NAMALWA (cell line): ENCODE measurements at regions not wholly inside any gene's neighbourhood (a gene's known extent, or its start where the extent isn't known, plus 50 kb on each side); places are given as distances from the start of the nearest gene placed in this dataset.
"Not testable (repeated sequence)": the region's sequence is repeated elsewhere in the genome, so short reads cannot be mapped to it uniquely, and the experiment has no call there.

Experiments used
- DNase-seq: peaks from one replicate; pipeline ENCODE4 v3.0.0-alpha.2; 2015; ENCODE audit warnings: low spot score

- no peak for DNase-seq
These were observed 346.6 kb downstream of the FSIP2 start for GRCh38 chr2:186085226-186085625.

DNA sequence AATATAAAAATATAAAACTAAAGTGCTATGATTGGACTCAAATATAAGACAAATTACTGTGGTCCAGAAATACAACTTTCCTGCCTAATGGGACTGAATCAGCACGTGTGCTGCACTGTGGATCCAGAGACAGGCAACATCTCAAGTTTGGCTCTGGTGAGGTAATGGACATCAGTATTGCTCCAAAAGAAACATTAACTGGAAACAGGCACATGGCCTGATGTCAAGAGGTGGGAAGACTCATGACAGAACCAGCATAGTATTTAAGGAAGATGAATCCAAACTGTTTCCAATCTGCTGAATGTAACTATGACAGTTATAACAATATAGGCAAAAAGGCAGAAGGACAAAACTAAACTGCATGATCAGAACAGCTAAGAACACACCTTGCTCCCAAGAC is 354.6 kb downstream of the FSIP2 start:
- no peak for DNase-seq

DNA sequence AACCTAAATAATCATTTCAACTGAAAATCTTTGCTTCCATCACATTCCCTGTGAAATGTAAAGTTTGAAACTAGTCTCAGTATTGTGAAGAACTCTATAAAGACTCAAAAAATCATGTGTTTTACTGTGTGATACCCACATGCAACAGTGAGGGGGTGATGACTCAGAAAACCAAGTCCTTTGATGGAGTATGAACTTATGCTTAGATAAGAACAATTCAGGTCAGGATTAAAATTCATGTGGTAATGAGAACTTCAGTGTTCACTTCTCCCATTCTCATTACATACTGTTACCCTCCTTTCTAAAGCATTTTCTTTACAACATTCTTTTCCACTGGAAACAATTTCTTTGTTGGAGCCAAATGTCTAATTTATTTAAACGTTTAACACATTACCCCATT is 360.2 kb downstream of the FSIP2 start:
- DNase-seq = no peak

- DNase-seq = no peak
These were observed 361.2 kb downstream of the FSIP2 start for GRCh38 chr2:186099826-186100225.

DNA sequence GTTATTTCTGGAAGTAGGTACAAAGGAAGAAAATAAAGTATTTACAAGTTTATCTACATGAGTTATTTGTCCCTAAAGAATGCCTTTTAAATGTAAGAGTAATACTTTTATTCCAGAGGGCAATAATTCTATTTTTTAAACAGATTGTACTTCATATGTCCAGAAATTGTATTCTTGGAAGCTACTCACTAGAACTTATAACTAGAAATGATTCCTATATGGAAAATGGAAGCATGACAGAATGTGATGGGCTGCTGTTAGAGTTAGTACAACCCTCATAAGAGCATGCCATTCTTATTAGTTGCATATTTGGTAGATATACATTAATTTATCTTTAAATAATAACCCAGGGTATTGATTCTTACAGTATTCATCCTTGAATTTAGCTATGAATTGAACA is 362.0 kb downstream of the FSIP2 start:
- DNase-seq = no peak

DNA sequence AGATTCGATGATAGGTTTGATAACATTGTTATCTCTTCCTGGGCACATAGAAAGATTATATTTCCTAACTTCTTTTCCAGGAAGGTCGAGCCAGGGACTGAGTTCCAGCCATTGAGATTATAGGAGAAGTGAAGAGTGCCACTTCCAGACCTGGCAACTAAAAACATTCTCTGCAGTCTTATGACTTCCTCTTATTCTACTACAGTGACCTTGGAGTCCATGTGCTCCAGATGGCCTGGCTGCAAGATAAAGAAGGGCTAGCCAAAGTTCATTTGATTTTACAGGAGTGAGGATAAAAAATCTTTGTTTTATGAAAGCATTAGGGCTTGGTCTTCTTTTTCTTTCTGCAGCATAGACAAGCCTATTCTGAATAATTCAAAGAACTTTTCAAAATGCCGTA is 363.0 kb downstream of the FSIP2 start:
- no peak for DNase-seq

DNA sequence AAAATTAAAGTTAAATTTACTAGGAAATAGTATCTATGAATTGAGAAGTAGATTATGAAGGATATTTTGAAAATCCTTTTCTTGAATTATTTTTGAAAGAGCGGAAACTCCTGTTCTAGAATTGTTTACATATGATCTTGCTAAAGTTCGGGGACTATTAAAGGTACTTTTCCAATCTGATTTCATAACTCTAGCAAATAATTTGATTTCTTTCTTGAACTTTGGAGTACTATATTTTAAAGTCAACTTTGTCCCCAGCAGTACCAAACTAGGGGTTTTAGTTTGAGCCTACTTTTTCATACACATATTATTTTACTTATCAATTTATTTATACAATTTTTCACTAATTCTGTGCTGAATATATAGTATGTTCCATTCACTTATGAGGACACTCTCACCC is 364.7 kb downstream of the FSIP2 start:
- no peak for DNase-seq

DNA sequence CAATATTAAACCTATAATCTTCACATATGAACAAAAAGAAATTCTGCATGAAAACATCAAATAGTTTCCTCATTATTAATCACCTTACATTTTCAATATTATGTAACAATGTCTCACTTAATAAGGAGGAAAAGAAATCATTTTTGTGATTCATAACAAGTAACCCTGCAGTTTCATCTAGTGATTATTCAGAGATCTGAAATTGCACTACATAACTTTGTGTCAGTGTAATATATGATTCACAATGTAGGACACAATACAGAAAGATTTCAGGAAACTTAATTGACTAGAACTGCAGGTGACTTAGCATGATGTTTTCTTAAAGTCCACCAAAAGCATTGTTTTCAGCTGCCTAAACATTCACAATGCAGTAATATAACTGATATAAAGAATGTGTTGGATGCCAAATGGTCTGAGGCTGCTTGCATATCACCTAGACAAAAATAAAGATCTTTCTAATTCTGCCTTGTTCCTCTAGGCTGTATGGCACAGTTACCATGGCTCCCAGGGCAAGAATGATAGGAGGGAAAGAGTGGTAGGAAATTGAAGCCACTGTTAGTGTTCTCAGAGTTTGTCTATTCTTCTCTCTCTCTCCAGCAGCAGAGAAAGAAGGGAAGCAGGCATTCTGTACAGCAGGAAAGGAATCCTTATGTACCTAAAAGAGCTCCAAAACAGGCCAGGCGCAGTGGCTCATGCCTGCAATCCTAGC is 366.6 kb downstream of the FSIP2 start:
- no peak for DNase-seq

GRCh38 chr2:186108470-186108869 is 369.9 kb downstream of the FSIP2 start:
- DNase-seq = no peak

DNA sequence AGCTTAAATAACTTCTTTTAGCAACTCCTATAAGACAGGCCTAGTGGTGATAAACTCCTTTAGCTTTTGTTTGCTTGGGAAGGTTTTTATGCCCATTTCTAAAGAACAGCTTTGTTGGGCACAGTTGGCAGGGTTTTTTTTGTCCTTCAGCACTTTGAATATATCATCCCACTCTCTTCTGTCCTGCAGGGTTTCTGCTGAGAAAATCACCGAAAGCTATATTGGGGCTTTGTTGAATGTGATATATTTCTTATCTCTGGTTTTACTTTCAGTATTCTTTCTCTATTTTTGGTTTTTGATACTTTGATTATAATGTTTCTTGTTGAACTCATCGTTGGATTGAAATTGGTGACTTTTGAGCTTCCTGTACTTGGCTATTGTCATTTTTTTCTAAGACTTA is 372.8 kb upstream of the ZC3H15 start:
- no peak for DNase-seq

GRCh38 chr2:186125156-186125555 is 360.9 kb upstream of the ZC3H15 start:
- DNase-seq = no peak

GRCh38 chr2:186125625-186126024 is 360.4 kb upstream of the ZC3H15 start:
- no peak for DNase-seq

DNA sequence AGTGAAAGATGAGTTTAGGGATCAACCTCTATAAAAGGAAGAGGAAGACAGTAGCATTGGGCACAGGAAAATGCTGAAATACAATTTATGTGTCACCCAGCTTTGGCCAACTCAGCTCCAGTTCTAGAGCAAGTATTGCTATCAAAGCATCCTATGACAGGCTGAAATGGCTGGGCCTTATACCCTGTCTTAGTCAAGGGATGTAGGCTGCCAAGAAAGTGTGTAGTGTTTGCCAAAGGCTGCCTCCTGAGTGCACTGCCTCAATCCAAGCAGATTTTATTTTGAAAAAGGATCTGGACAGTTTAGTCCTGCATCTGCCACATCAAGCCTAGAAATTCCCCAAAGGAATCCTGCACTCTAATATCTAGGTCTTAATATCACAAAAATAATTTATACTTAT is 359.9 kb upstream of the ZC3H15 start:
- no peak for DNase-seq

DNA sequence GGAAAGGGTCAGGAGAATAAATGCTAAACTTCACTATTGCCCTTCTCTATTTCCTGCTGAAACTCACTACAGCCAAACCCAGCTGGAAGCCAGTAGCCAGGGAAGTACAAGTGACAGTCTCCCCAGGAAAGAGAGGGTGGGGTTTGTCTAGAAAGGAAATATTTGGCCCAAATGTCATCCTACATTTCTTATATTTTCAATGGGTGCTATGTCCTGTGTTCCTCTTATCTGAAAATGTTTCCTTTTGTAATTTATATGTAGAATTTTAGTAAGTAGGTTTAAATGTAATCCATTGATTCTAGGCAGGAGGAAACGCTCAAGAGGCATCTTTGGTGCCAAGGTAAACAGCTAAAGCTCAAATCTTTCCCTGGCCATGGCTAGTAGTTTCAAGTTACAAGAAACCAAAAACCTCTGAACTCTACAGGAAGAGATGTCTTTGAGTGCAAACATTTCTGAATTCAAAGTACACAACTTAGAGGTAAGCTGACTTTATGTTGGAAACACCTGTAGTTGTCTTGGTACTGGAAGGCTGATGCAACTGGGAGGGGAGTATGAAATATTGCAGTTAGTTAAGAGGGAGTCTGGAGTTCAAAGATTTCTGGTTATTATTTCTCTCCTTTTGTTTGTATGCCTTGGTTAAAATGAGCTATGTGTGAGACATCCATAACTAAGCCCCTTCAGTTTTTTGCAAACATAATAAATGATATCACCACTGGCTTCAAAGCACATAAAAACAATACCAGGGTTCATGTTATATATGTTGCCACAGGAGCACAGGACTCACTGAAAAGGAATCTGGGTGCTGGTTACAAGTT is 356.1 kb upstream of the ZC3H15 start:
- no peak for DNase-seq

DNA sequence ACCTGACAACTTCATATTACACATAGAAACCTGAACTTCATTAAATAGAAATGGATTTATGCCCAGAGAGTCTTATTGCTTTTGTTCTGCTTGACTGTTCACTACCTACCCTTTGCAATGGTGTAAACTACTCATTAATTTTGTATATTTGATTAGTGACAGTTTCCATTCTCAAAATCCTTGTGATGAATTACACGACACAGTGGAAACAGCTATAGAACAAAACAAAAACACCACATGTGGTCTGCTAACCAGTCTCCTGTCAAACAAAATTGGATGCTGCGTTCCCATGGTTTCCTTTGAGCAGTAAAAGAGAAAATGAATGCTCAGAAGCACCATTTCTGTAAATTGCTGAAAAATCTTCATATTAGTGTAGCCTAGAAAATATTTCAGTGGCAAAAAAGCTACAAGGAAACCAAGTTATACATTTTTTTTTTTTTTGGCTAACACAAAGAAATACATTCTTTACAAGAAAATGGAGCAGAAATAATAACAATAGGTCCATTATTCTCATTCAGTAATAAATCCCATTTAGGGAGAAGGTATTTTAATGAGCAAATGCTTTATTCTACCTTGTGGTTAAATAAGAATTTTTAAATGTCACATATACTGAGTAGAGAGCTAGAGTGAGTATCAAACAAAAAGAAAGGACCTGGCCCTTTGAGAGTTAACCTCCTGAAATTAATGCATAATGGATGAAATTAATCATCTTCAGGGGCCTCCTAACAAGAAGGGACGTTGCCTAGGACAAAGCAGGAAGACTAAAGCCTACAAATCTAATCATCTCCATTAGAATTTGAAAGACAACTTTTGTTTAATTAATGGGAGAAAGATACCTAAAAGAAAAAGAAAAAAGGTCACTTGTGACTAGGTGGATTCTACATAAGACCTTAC is 355.1 kb upstream of the ZC3H15 start:
- no peak for DNase-seq

GRCh38 chr2:186135686-186136085 is 350.4 kb upstream of the ZC3H15 start:
- no peak for DNase-seq

DNA sequence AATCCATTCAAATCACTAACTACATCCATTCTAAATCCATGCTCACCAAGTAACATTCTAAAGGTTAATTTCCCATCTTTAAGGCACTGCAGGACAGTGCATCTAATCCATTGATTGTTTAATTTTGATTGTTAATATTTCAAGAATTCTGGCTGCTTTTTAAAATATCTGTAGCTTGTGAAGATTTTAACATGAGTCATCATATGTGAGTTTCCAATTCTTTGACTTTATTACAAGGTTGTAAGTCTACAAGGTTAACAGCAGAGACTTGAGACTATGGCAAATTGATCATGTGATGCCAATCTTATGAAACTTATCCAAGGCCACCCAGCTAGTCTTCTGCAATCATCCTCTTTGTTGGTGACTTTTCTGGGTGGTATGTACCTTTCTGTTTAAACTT is 349.2 kb upstream of the ZC3H15 start:
- no peak for DNase-seq

- no peak for DNase-seq
These were observed 347.2 kb upstream of the ZC3H15 start for GRCh38 chr2:186138845-186139244.

DNA sequence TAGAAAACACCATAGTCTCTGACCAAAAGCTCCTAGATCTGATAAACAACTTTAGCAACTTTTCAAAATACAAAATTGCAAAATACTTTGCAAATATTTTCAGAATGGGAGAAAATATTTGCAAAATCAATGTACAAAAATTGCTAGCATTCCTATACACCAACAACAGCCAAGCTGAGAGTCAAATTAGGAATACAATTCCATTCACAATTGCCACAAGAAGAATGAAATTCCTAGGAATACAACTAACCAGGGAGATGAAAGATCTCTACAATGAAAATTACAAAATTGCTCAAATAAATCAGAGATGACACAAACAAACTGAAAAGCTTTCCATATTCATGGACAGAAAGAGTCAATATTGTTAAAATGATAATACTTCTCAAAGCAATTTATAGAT is 327.0 kb upstream of the ZC3H15 start:
- DNase-seq = no peak

- no peak for DNase-seq
These were observed 321.7 kb upstream of the ZC3H15 start for GRCh38 chr2:186164325-186164724.

DNA sequence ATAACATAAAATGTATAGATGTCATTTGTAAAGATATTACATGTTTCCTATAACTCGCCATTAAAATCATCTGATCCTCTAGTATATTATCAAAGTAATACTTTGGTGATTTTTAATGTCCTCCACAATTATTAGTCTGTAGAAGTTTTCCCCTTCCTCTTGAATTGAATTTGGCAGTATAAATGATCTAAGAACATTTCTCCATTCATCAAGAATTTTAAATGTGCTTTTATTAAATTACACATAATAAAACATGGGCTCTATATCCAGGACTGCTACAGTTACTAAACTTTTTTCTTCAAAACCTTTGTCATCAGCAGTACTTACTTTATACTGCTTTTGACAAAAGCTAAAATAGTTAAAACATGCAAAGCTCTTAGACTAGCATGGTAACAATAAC is 315.4 kb upstream of the ZC3H15 start:
- DNase-seq = no peak

GRCh38 chr2:186181625-186182024 is 304.4 kb upstream of the ZC3H15 start:
- DNase-seq = no peak

- not testable (repeated sequence) for DNase-seq
These were observed 303.7 kb upstream of the ZC3H15 start for GRCh38 chr2:186182366-186182765.
